ENCODE measurements at regions not wholly inside any gene's neighbourhood (a gene's known extent, or its start where the extent isn't known, plus 50 kb on each side); places are given as distances from the start of the nearest gene placed in this dataset.
"Not testable (repeated sequence)": the region's sequence is repeated elsewhere in the genome, so short reads cannot be mapped to it uniquely, and the experiment has no call there.

DNA sequence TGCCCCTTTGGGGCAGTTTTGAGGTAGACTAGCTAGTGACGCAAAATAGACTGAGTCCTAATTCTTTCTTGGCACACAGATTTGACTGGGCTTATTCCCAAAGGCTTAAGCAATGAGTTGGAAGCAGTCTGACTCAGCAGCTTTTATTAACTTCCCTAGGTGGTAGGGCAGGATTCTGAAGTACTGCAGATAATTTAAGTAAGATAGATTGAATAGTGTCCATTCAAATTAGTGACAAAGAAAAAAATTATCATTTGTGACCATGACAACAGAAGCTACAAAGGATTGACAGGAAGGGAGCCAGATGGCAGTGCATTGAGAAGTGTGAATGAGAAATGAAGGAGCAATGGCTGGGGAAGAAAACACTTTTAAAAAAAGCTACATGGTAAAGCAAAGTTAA lies 649.4 kb downstream of the CDH9 start:
- Histone ChIP-seq H3K27me3 (ENCODE audit: control insufficient read depth, insufficient read depth, low read length) (no peaks in the 10 kb centered on the region), H3K9me3 (ENCODE audit: control insufficient read depth, insufficient read depth, low read depth, low read length) (no peaks in the 10 kb centered on the region), H3K79me2 (ENCODE audit: control insufficient read depth, insufficient read depth, low read length) (no peaks in the 10 kb centered on the region), H3K36me3 (ENCODE audit: control insufficient read depth, insufficient read depth, low read length) (no peaks in the 10 kb centered on the region), H3K4me1 (ENCODE audit: control insufficient read depth, extremely low read depth, insufficient read depth, low read length) (no peaks in the 10 kb centered on the region), H3K4me3 (replicated peaks in 1 of 4; ENCODE audit: control extremely low read depth in 1 of 4, insufficient read depth in 1 of 4, low read depth in 3 of 4, low read length in 4 of 4) (no peak overlapping the region), H3K9ac (ENCODE audit: insufficient read depth, low read length) (no peak overlapping the region), H2AFZ (ENCODE audit: low read length) (no peak overlapping the region), H3K27ac (ENCODE audit: insufficient read depth, low read length) (no peak overlapping the region), H3K4me2 (ENCODE audit: extremely low read depth, insufficient read depth, low read length) (no peak overlapping the region), H4K20me1 (ENCODE audit: control insufficient read depth, extremely low read depth, insufficient read depth, low read length) (no peaks in the 10 kb centered on the region)
- peak in 1 of 2 donors; percentile 17 for DNase-seq (ENCODE audit: low read depth in 2 of 2)
- TF ChIP-seq, protein P1, sequence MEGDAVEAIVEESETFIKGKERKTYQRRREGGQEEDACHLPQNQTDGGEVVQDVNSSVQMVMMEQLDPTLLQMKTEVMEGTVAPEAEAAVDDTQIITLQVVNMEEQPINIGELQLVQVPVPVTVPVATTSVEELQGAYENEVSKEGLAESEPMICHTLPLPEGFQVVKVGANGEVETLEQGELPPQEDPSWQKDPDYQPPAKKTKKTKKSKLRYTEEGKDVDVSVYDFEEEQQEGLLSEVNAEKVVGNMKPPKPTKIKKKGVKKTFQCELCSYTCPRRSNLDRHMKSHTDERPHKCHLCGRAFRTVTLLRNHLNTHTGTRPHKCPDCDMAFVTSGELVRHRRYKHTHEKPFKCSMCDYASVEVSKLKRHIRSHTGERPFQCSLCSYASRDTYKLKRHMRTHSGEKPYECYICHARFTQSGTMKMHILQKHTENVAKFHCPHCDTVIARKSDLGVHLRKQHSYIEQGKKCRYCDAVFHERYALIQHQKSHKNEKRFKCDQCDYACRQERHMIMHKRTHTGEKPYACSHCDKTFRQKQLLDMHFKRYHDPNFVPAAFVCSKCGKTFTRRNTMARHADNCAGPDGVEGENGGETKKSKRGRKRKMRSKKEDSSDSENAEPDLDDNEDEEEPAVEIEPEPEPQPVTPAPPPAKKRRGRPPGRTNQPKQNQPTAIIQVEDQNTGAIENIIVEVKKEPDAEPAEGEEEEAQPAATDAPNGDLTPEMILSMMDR (conservative IDR thresholded peaks at IDR 0.05 in 1 of 2, IDR thresholded peaks at IDR 0.05 in 1 of 2; ENCODE audit: low read depth in 1 of 2, low read length in 2 of 2) = no peak
- TF ChIP-seq EZH2 (IDR thresholded peaks at IDR 0.05; ENCODE audit: low read length, missing control alignments) = no peak

DNA sequence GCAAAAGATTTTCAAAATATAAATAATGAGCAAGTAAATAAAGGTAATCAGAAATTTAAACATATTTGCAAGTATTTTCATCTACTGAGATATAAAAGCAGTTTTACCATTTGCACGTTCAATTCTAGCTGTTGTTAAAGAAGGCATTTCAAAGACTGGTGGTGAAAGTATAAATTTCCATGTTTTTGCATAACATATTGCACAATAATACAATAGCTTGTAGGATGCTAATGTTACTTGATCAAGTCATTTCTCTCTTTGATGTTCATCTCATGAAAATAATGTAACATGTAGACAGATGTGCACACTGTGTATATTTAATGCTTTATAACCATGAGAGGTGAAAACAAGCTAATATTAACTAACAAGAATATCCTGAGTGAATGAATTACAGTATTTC lies 651.9 kb downstream of the CDH9 start:
- Histone ChIP-seq H2AFZ (ENCODE audit: low read length) (no peak overlapping the region), H3K9ac (ENCODE audit: insufficient read depth, low read length) (no peak overlapping the region), H3K27me3 (ENCODE audit: control insufficient read depth, insufficient read depth, low read length) (no peaks in the 10 kb centered on the region), H3K79me2 (ENCODE audit: control insufficient read depth, insufficient read depth, low read length) (no peaks in the 10 kb centered on the region), H3K9me3 (ENCODE audit: control insufficient read depth, insufficient read depth, low read depth, low read length) (no peaks in the 10 kb centered on the region), H3K27ac (ENCODE audit: insufficient read depth, low read length) (no peak overlapping the region), H3K36me3 (ENCODE audit: control insufficient read depth, insufficient read depth, low read length) (no peaks in the 10 kb centered on the region), H3K4me1 (ENCODE audit: control insufficient read depth, extremely low read depth, insufficient read depth, low read length) (no peaks in the 10 kb centered on the region), H4K20me1 (ENCODE audit: control insufficient read depth, extremely low read depth, insufficient read depth, low read length) (no peaks in the 10 kb centered on the region), H3K4me3 (replicated peaks in 1 of 4; ENCODE audit: control extremely low read depth in 1 of 4, insufficient read depth in 1 of 4, low read depth in 3 of 4, low read length in 4 of 4) (no peak overlapping the region), H3K4me2 (ENCODE audit: extremely low read depth, insufficient read depth, low read length) (no peak overlapping the region)
- DNase-seq (ENCODE audit: low read depth in 2 of 2) = no peak
- TF ChIP-seq EZH2 (IDR thresholded peaks at IDR 0.05; ENCODE audit: low read length, missing control alignments) = no peak
- TF ChIP-seq, protein P1 (conservative IDR thresholded peaks at IDR 0.05 in 1 of 2, IDR thresholded peaks at IDR 0.05 in 1 of 2; ENCODE audit: low read depth in 1 of 2, low read length in 2 of 2) = no peak

DNA sequence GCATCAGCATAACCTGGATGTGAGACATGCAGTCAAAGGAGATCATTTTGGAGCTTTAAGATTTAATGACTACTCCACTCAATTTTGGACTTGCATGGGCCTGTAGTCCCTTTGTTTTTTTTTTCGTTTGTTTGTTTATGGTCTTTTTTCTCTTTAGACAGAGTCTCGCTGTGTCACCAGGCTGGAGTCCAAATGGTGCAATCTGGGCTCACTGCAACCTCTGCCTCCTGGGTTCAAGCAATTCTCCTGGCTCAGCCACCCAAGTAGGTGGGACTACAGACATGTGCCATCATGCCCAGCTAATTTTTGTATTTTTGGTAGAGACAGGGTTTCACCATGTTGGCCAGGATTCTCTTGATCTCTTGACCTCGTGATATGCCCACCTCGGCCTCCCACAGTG lies 673.8 kb downstream of the CDH9 start:
- H3K27me3 ChIP-seq (ENCODE audit: control insufficient read depth, insufficient read depth, low read length) = not testable (repeated sequence)

More for the DNA sequence above, 673.8 kb downstream of the CDH9 start:
- H2AFZ ChIP-seq (ENCODE audit: low read length); H3K9ac ChIP-seq (ENCODE audit: insufficient read depth, low read length); H3K4me3 ChIP-seq (replicated peaks in 1 of 4; ENCODE audit: control extremely low read depth in 1 of 4, insufficient read depth in 1 of 4, low read depth in 3 of 4, low read length in 4 of 4); H3K4me1 ChIP-seq (ENCODE audit: control insufficient read depth, extremely low read depth, insufficient read depth, low read length); H3K27ac ChIP-seq (ENCODE audit: insufficient read depth, low read length); H3K79me2 ChIP-seq (ENCODE audit: control insufficient read depth, insufficient read depth, low read length); H3K36me3 ChIP-seq (ENCODE audit: control insufficient read depth, insufficient read depth, low read length); DNase-seq (ENCODE audit: low read depth in 2 of 2); H3K4me2 ChIP-seq (ENCODE audit: extremely low read depth, insufficient read depth, low read length); H4K20me1 ChIP-seq (ENCODE audit: control insufficient read depth, extremely low read depth, insufficient read depth, low read length); H3K9me3 ChIP-seq (ENCODE audit: control insufficient read depth, insufficient read depth, low read depth, low read length): not testable (repeated sequence)
